Skeletal muscle satellite cell (primary cell): ENCODE measurements at regions not wholly inside any gene's neighbourhood (a gene's known extent, or its start where the extent isn't known, plus 50 kb on each side); places are given as distances from the start of the nearest gene placed in this dataset.

ENCODE experiments used
- H3K27me3 ChIP-seq: 2 replicates; pipeline ENCODE4 v1.7.0; 2013; ENCODE audit warnings: low read length; ENCODE audit not compliant: control insufficient read depth, insufficient read depth
- H3K36me3 ChIP-seq: 2 replicates; pipeline ENCODE4 v1.7.0; 2013; ENCODE audit warnings: mild to moderate bottlenecking, control low read depth, low read length; ENCODE audit not compliant: insufficient read depth
- H3K4me1 ChIP-seq: 2 replicates; pipeline ENCODE4 v1.7.0; 2013; ENCODE audit warnings: low read length; ENCODE audit not compliant: control insufficient read depth, insufficient read depth
- H3K4me2 ChIP-seq: 2 replicates; pipeline ENCODE4 v1.7.0; 2013; ENCODE audit warnings: mild to moderate bottlenecking, low read length
- H3K4me3 ChIP-seq: 2 replicates; pipeline ENCODE4 v1.7.0; 2013; ENCODE audit warnings: low read length
- H3K9ac ChIP-seq: 2 replicates; pipeline ENCODE4 v1.7.0; 2013; ENCODE audit warnings: mild to moderate bottlenecking, low read depth, low read length, moderate library complexity
- H3K9me3 ChIP-seq: replicated peaks from 2 replicates; pipeline ENCODE4 v1.7.0; 2013; ENCODE audit warnings: mild to moderate bottlenecking, control low read depth, low read length

GRCh38 chr14:80003138-80003537, 208.2 kb downstream of the DIO2 start:
- Histone ChIP-seq H3K36me3 (no peaks in the 10 kb centered on the region), H3K4me2 (no peak overlapping the region), H3K4me1 (no peaks in the 10 kb centered on the region), H3K4me3 (no peak overlapping the region), H3K27me3 (no peaks in the 10 kb centered on the region), H3K9me3 (no peaks in the 10 kb centered on the region), H3K9ac (no peak overlapping the region)

DNA sequence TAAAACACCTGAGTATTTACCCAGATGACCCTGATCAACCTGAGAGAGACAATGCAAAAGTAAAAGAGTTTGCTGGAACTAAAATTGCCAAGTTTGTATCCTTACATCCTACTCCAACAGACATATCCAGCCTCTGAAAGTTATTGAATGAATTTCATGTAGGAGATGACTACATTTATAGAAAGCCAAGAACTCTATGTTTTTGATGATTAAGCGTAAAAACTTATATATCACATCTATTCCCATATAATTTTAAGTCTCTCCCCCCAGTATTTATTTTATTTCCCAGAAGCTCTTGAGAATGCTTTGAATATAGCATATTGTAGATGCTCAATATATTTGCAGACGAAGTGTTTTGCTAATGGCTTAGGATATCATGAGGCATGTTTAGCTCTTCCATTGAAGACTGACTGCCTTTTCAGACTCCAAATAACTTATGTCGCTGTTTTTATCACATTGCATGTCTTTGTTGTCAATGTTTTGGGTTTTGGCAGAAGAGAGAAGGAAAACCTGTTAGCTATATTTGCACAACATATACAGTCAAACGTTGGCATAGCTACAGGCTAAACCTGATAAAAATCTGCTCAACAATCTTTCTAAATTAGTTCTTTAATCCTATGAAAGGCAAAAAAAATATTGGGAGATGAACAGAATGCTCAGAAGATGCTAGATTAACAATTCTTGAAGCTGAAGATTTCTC, 213.6 kb downstream of the DIO2 start:
- Histone ChIP-seq H3K9ac (no peak overlapping the region), H3K4me3 (no peak overlapping the region), H3K36me3 (no peaks in the 10 kb centered on the region), H3K4me1 (peaks cover 5% of the 10 kb centered on the region), H3K4me2 (no peak overlapping the region), H3K27me3 (no peaks in the 10 kb centered on the region), H3K9me3 (no peaks in the 10 kb centered on the region)

GRCh38 chr14:79992407-79993198, 218.7 kb downstream of the DIO2 start:
- Histone ChIP-seq H3K9ac (no peak overlapping the region), H3K9me3 (no peaks in the 10 kb centered on the region), H3K36me3 (no peaks in the 10 kb centered on the region), H3K27me3 (no peaks in the 10 kb centered on the region), H3K4me3 (no peak overlapping the region), H3K4me2 (no peak overlapping the region), H3K4me1 (peaks cover 5% of the 10 kb centered on the region)

DNA sequence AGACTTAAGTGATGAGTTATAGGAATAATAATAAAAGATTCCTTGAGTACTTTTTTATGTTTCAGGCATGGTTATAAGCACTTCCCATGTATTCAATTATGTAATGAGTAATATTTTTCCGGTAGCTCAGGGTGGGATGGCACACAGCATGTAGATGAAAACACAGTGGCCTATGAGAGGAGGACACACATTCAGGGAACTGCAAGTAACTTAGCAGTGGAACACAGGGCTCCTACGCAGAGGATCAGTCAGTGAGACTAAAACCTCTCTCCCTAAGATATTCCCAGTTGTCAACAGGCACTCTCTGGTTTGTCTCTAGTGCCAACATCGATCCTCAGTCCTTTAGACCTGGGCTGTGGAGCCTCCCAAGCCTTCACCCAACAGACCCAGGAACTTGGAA, 219.4 kb downstream of the DIO2 start:
- H3K36me3 ChIP-seq: no peaks in the 10 kb centered on the region
- H3K27me3 ChIP-seq: no peaks in the 10 kb centered on the region
- H3K9me3 ChIP-seq: no peaks in the 10 kb centered on the region
- no peak overlapping the region for H3K9ac ChIP-seq
- peaks cover 5% of the 10 kb centered on the region for H3K4me1 ChIP-seq
- H3K4me2 ChIP-seq: no peak overlapping the region
- H3K4me3 ChIP-seq: no peak overlapping the region

- peaks cover 5% of the 10 kb centered on the region for H3K4me1 ChIP-seq
- H3K9me3 ChIP-seq: no peaks in the 10 kb centered on the region
- no peaks in the 10 kb centered on the region for H3K36me3 ChIP-seq
- no peak overlapping the region for H3K4me2 ChIP-seq
- H3K27me3 ChIP-seq: no peaks in the 10 kb centered on the region
- no peak overlapping the region for H3K9ac ChIP-seq
- H3K4me3 ChIP-seq: no peak overlapping the region
Measured at GRCh38 chr14:79989990-79990389, 221.3 kb downstream of the DIO2 start.

GRCh38 chr14:79986251-79986650, 225.1 kb downstream of the DIO2 start:
- Histone ChIP-seq H3K4me3 (no peak overlapping the region), H3K27me3 (no peaks in the 10 kb centered on the region), H3K9ac (no peak overlapping the region), H3K36me3 (no peaks in the 10 kb centered on the region), H3K4me2 (no peak overlapping the region), H3K9me3 (no peaks in the 10 kb centered on the region), H3K4me1 (no peaks in the 10 kb centered on the region)

DNA sequence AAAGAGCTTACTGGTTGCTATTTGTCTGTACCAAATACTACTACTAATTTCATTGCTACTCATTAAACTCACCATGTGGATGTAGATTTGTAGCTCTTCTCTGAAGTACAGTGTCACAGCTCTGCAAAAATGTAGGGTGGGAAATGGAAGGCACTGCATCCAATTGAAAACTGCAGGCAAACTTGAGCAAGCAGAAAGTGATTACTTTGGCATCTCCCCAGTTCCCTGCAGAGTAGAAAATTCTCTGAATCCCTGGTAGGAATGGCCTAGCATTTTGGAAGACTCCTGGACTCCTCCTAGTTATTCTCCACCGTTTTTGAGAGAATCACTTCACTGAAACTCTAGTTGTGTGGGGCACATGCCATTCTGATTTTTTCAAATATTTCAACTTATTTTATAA, 239.1 kb downstream of the DIO2 start:
- H3K27me3 ChIP-seq: peaks cover 1% of the 10 kb centered on the region
- no peak overlapping the region for H3K9ac ChIP-seq
- H3K9me3 ChIP-seq: no peaks in the 10 kb centered on the region
- no peak overlapping the region for H3K4me3 ChIP-seq
- peaks cover 16% of the 10 kb centered on the region for H3K4me1 ChIP-seq
- no peaks in the 10 kb centered on the region for H3K36me3 ChIP-seq
- H3K4me2 ChIP-seq: no peak overlapping the region

DNA sequence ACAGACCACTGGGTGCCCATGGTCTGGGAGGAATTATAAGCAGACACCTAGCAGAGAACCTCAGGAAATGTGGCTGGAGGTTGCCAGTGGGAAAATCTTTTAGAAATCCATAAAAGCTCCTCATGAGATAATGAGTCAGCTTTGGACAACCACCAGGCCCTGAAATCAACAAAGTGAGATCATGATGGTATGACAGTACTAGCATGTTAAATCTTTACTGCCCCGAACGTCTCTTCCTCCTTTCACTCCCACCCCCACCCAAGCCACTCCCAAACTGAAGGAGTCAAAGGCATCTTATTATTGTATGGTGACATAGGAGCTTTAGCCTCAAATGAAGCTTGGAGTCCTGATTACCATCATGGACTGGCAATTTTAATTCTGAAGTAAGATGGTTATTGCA, 240.0 kb downstream of the DIO2 start:
- H3K9ac ChIP-seq: no peak overlapping the region

DNA sequence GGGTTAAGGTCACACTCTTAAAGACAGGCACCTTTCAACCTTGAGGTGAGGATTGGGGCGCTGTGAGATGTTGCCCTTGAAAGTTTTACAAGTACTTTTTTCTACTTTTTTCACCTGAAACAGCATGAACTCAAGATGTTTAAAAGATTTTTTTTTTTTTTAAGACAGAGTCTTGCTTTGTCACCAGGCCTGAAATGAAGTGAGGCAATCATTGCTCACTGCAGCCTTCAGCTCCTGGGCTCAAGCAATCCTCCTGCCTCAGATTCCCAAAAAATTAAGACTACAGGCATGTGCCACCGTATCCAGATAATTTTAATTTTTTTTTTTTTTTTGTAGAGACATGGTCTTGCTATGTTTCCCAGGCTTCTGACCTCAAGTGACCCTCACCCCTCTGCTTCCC, 243.9 kb downstream of the DIO2 start:
- H3K27me3 ChIP-seq: no peaks in the 10 kb centered on the region
- no peaks in the 10 kb centered on the region for H3K9me3 ChIP-seq
- H3K4me3 ChIP-seq: no peak overlapping the region
- no peak overlapping the region for H3K9ac ChIP-seq
- H3K36me3 ChIP-seq: no peaks in the 10 kb centered on the region
- H3K4me1 ChIP-seq: peaks cover 16% of the 10 kb centered on the region
- H3K4me2 ChIP-seq: no peak overlapping the region

More for the DNA sequence above, 240.0 kb downstream of the DIO2 start:
- no peaks in the 10 kb centered on the region for H3K9me3 ChIP-seq
- H3K4me3 ChIP-seq: no peak overlapping the region
- H3K4me2 ChIP-seq: no peak overlapping the region
- H3K4me1 ChIP-seq: peaks cover 16% of the 10 kb centered on the region
- no peaks in the 10 kb centered on the region for H3K36me3 ChIP-seq
- no peaks in the 10 kb centered on the region for H3K27me3 ChIP-seq

DNA sequence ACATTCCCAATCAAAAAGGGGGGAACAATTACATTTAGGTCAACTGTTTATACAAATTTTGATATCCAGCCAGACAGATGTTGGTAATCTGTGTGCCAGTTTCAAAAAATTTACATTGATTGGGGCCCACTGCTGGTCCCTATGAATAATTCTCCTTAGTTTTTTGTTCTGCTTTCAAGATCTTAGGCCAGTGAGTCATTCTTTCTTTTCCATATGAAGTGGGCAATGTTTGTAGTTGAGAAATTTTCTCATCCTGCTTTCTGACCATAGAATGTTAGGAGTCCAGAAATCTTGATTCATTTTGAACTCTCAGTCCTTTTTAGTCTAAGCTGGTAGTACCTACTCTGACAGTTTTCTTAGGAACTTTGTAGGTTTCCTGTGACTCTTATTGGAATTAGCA, 244.3 kb downstream of the DIO2 start:
- H3K36me3 ChIP-seq: no peaks in the 10 kb centered on the region
- no peak overlapping the region for H3K9ac ChIP-seq
- no peak overlapping the region for H3K4me3 ChIP-seq
- peaks cover 14% of the 10 kb centered on the region for H3K4me1 ChIP-seq
- no peaks in the 10 kb centered on the region for H3K9me3 ChIP-seq
- no peaks in the 10 kb centered on the region for H3K27me3 ChIP-seq
- H3K4me2 ChIP-seq: no peak overlapping the region

DNA sequence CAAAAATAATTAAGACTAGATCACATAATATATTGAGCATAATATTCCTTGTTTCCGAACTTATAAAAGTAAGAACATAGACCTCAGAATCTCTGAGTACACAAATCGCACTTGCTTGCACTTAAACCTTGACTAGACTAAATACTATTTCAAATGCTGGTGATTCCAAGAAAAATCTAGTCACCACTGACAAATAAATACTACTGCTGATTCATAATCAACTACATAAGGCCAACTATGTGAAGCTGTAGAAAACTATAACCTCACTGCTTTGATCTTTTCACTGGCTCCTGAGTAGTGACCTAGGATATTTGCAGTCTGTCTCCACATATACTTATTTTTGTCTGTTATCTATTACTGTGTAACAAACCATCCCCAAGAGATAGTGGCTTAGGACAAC, 245.4 kb downstream of the DIO2 start:
- H3K9me3 ChIP-seq: no peaks in the 10 kb centered on the region
- H3K4me1 ChIP-seq: peaks cover 4% of the 10 kb centered on the region
- no peaks in the 10 kb centered on the region for H3K36me3 ChIP-seq
- H3K4me3 ChIP-seq: no peak overlapping the region
- no peak overlapping the region for H3K4me2 ChIP-seq
- H3K27me3 ChIP-seq: no peaks in the 10 kb centered on the region
- no peak overlapping the region for H3K9ac ChIP-seq

- Histone ChIP-seq H3K36me3 (no peaks in the 10 kb centered on the region), H3K4me2 (no peak overlapping the region), H3K4me3 (no peak overlapping the region), H3K4me1 (no peaks in the 10 kb centered on the region), H3K9ac (no peak overlapping the region), H3K27me3 (no peaks in the 10 kb centered on the region), H3K9me3 (no peaks in the 10 kb centered on the region)
Measured at GRCh38 chr14:79961197-79961596, 250.1 kb downstream of the DIO2 start.
